ENCODE measurements at regions not wholly inside any gene's neighbourhood (a gene's known extent, or its start where the extent isn't known, plus 50 kb on each side); places are given as distances from the start of the nearest gene placed in this dataset.

GRCh38 chr18:47410139-47410538 is 158.7 kb upstream of the SKOR2 start:
- no peak for TF ChIP-seq Cebpa-rat (IDR thresholded peaks at IDR 0.05)
- no peak overlapping the region for H3K4me3 ChIP-seq
- no peaks in the 10 kb centered on the region for H3K9me3 ChIP-seq
- no peak overlapping the region for H3K27ac ChIP-seq
- H4K20me1 ChIP-seq: no peaks in the 10 kb centered on the region
- H3K9ac ChIP-seq: no peak overlapping the region
- no peaks in the 10 kb centered on the region for H3K4me1 ChIP-seq
- H3K4me2 ChIP-seq: no peak overlapping the region
- no peaks in the 10 kb centered on the region for H3K27me3 ChIP-seq
- H3K36me3 ChIP-seq: no peaks in the 10 kb centered on the region

- Histone ChIP-seq H3K36me3 (no peaks in the 10 kb centered on the region), H4K20me1 (no peaks in the 10 kb centered on the region), H3K27ac (no peak overlapping the region), H3K9ac (no peak overlapping the region), H3K4me3 (no peak overlapping the region), H3K4me1 (no peaks in the 10 kb centered on the region), H3K27me3 (no peaks in the 10 kb centered on the region), H3K4me2 (no peak overlapping the region), H3K9me3 (no peaks in the 10 kb centered on the region)
- no peak for TF ChIP-seq Cebpa-rat (IDR thresholded peaks at IDR 0.05)
These were observed 158.1 kb upstream of the SKOR2 start for GRCh38 chr18:47409519-47409918.

GRCh38 chr18:47407736-47408135 is 156.3 kb upstream of the SKOR2 start:
- H3K27me3 ChIP-seq: no peaks in the 10 kb centered on the region
- no peak overlapping the region for H3K4me3 ChIP-seq
- H3K4me1 ChIP-seq: no peaks in the 10 kb centered on the region
- no peak overlapping the region for H3K4me2 ChIP-seq
- H4K20me1 ChIP-seq: no peaks in the 10 kb centered on the region
- no peaks in the 10 kb centered on the region for H3K9me3 ChIP-seq
- no peak overlapping the region for H3K9ac ChIP-seq
- no peak overlapping the region for H3K27ac ChIP-seq
- no peaks in the 10 kb centered on the region for H3K36me3 ChIP-seq
- no peak for TF ChIP-seq Cebpa-rat (IDR thresholded peaks at IDR 0.05)

- Histone ChIP-seq H3K4me1 (no peaks in the 10 kb centered on the region), H3K27me3 (no peaks in the 10 kb centered on the region), H3K4me3 (no peak overlapping the region), H3K27ac (no peak overlapping the region), H4K20me1 (no peaks in the 10 kb centered on the region), H3K9me3 (no peaks in the 10 kb centered on the region), H3K9ac (no peak overlapping the region), H3K4me2 (no peak overlapping the region), H3K36me3 (no peaks in the 10 kb centered on the region)
- no peak for TF ChIP-seq Cebpa-rat (IDR thresholded peaks at IDR 0.05)
These were observed 153.4 kb upstream of the SKOR2 start for GRCh38 chr18:47404845-47405244.

- H3K27me3 ChIP-seq: no peaks in the 10 kb centered on the region
- no peak for TF ChIP-seq Cebpa-rat (IDR thresholded peaks at IDR 0.05)
- H3K4me2 ChIP-seq: no peak overlapping the region
- H3K36me3 ChIP-seq: no peaks in the 10 kb centered on the region
- no peaks in the 10 kb centered on the region for H3K4me1 ChIP-seq
- no peaks in the 10 kb centered on the region for H4K20me1 ChIP-seq
- H3K27ac ChIP-seq: no peak overlapping the region
- H3K9ac ChIP-seq: no peak overlapping the region
- no peak overlapping the region for H3K4me3 ChIP-seq
- no peaks in the 10 kb centered on the region for H3K9me3 ChIP-seq
These were observed 152.5 kb upstream of the SKOR2 start for GRCh38 chr18:47403949-47404348.

GRCh38 chr18:47403317-47403716 is 151.9 kb upstream of the SKOR2 start:
- Histone ChIP-seq H3K4me2 (no peak overlapping the region), H3K27me3 (no peaks in the 10 kb centered on the region), H4K20me1 (no peaks in the 10 kb centered on the region), H3K9ac (no peak overlapping the region), H3K9me3 (no peaks in the 10 kb centered on the region), H3K4me3 (no peak overlapping the region), H3K4me1 (no peaks in the 10 kb centered on the region), H3K27ac (no peak overlapping the region), H3K36me3 (no peaks in the 10 kb centered on the region)
- TF ChIP-seq Cebpa-rat (IDR thresholded peaks at IDR 0.05): no peak

- Histone ChIP-seq H3K4me3 (no peak overlapping the region), H3K9ac (no peak overlapping the region), H3K4me2 (no peak overlapping the region), H4K20me1 (no peaks in the 10 kb centered on the region), H3K4me1 (no peaks in the 10 kb centered on the region), H3K36me3 (no peaks in the 10 kb centered on the region), H3K9me3 (no peaks in the 10 kb centered on the region), H3K27ac (no peak overlapping the region), H3K27me3 (no peaks in the 10 kb centered on the region)
- no peak for TF ChIP-seq Cebpa-rat (IDR thresholded peaks at IDR 0.05)
These were observed 148.0 kb upstream of the SKOR2 start for GRCh38 chr18:47399475-47399874.

GRCh38 chr18:47397671-47398319 is 146.3 kb upstream of the SKOR2 start:
- H3K36me3 ChIP-seq: no peaks in the 10 kb centered on the region
- H3K9ac ChIP-seq: no peak overlapping the region
- no peaks in the 10 kb centered on the region for H3K4me1 ChIP-seq
- no peak overlapping the region for H3K4me3 ChIP-seq
- H3K27me3 ChIP-seq: no peaks in the 10 kb centered on the region
- TF ChIP-seq Cebpa-rat (IDR thresholded peaks at IDR 0.05): no peak
- H3K9me3 ChIP-seq: no peaks in the 10 kb centered on the region
- no peak overlapping the region for H3K4me2 ChIP-seq
- H4K20me1 ChIP-seq: no peaks in the 10 kb centered on the region
- H3K27ac ChIP-seq: no peak overlapping the region

- H4K20me1 ChIP-seq: no peaks in the 10 kb centered on the region
- no peak for TF ChIP-seq Cebpa-rat (IDR thresholded peaks at IDR 0.05)
- H3K4me3 ChIP-seq: no peak overlapping the region
- no peak overlapping the region for H3K27ac ChIP-seq
- no peak overlapping the region for H3K4me2 ChIP-seq
- H3K4me1 ChIP-seq: no peaks in the 10 kb centered on the region
- H3K27me3 ChIP-seq: no peaks in the 10 kb centered on the region
- no peaks in the 10 kb centered on the region for H3K9me3 ChIP-seq
- H3K36me3 ChIP-seq: no peaks in the 10 kb centered on the region
- H3K9ac ChIP-seq: no peak overlapping the region
These were observed 140.2 kb upstream of the SKOR2 start for GRCh38 chr18:47391665-47392064.

GRCh38 chr18:47390410-47391024 is 139.1 kb upstream of the SKOR2 start:
- no peaks in the 10 kb centered on the region for H3K36me3 ChIP-seq

More at GRCh38 chr18:47390410-47391024, 139.1 kb upstream of the SKOR2 start:
- no peak overlapping the region for H3K4me2 ChIP-seq
- H3K27ac ChIP-seq: no peak overlapping the region
- H3K9me3 ChIP-seq: peaks cover 6% of the 10 kb centered on the region; the same call in 1 of the 2 replicates
- H3K4me3 ChIP-seq: no peak overlapping the region
- TF ChIP-seq Cebpa-rat (IDR thresholded peaks at IDR 0.05): no peak
- no peaks in the 10 kb centered on the region for H4K20me1 ChIP-seq
- no peaks in the 10 kb centered on the region for H3K27me3 ChIP-seq
- no peak overlapping the region for H3K9ac ChIP-seq
- no peaks in the 10 kb centered on the region for H3K4me1 ChIP-seq
